HepG2 (cell line): ENCODE measurements at regions not wholly inside any gene's neighbourhood (a gene's known extent, or its start where the extent isn't known, plus 50 kb on each side); places are given as distances from the start of the nearest gene placed in this dataset.

ENCODE experiments used
- ATAC-seq: fragments of 200-7000 bp; cut with Tn5 transposase; 3 replicates; pipeline ENCODE4 v1.9.1; 2020; ENCODE audit warnings: mild to moderate bottlenecking, moderate library complexity
- BruUV-seq: library from RNA; stranded (reverse); fragments of 400-500 nt; replicated peaks from 2 replicates; lab custom pipeline; 2021; lab: Mats Ljungman, UMichigan
- CTCF ChIA-PET: fragments of 300-600 bp; formaldehyde crosslinking; extraction: SDS; loops from one replicate; lab custom pipeline; 2021; ENCODE audit warnings: low total read pairs, inconsistent platforms, low intra/inter-chr PET ratio; lab: Yijun Ruan, JAX
- POLR2A ChIA-PET: fragments of 350-600 bp; sonication (Branson Sonifier 250); formaldehyde crosslinking; loops from one replicate; lab custom pipeline; 2020; ENCODE audit warnings: antibody characterized with exemption, inconsistent platforms; lab: Yijun Ruan, JAX
- DNase-seq: peaks from one replicate; pipeline ENCODE4 v3.0.0-alpha.2; 2015; ENCODE audit warnings: low spot score
- FAIRE-seq: peaks from 3 replicates; lab custom pipeline; 2011; peaks lifted over from hg19 to GRCh38; lab: Jason Lieb, UNC
- H2AFZ ChIP-seq: one replicate; pipeline ENCODE4 v1.6.1; 2011; ENCODE audit warnings: low read length, inconsistent platforms
- H3K27ac ChIP-seq: fragments of 300-600 bp; 3 replicates; pipeline ENCODE4 v1.8.0; 2011; ENCODE audit warnings: mixed run types, mild to moderate bottlenecking, mixed read lengths, low read length, inconsistent platforms; ENCODE audit not compliant: insufficient read depth; ENCODE audit errors: extremely low read length
- H3K27me3 ChIP-seq, 2 experiments: fragments of 200-600 bp in 1 of 2; 2 replicates in 1 of 2; 3 replicates in 1 of 2; pipeline versions ENCODE4 v1.6.0 to v1.8.0; 2011; ENCODE audit warnings: low read length in 2 of 2, mild to moderate bottlenecking in 2 of 2, moderate library complexity in 2 of 2, inconsistent platforms in 1 of 2; ENCODE audit not compliant: insufficient read depth in 2 of 2, control insufficient read depth in 1 of 2
- H3K36me3 ChIP-seq, 2 experiments: fragments of 200-600 bp in 1 of 2; replicated peaks in 1 of 2; 2 replicates in 1 of 2; 3 replicates in 1 of 2; pipeline versions ENCODE4 v1.5.1 to v1.8.0; 2011; ENCODE audit warnings: low read length in 2 of 2, inconsistent platforms in 1 of 2; ENCODE audit not compliant: insufficient read depth in 2 of 2, control insufficient read depth in 1 of 2
- H3K4me1 ChIP-seq: 2 replicates; pipeline ENCODE4 v1.5.1; 2012; ENCODE audit warnings: low read length, inconsistent platforms; ENCODE audit not compliant: insufficient read depth
- H3K4me2 ChIP-seq: 2 replicates; pipeline ENCODE4 v1.6.0; 2011; ENCODE audit warnings: low read depth, low read length, inconsistent platforms
- H3K4me3 ChIP-seq, 3 experiments: fragments of 200-600 bp in 1 of 3; sonication (generic), shearing (Covaris generic) in 1 of 3; replicated peaks in 1 of 3; 2 replicates each; pipeline ENCODE4 v1.5.1; 2011 to 2016; ENCODE audit warnings: low read length in 3 of 3, inconsistent platforms in 2 of 3, low read depth in 2 of 3, mild to moderate bottlenecking in 2 of 3, control low read depth in 1 of 3, mixed read lengths in 1 of 3; ENCODE audit not compliant: insufficient read depth in 1 of 3
- H3K79me2 ChIP-seq: one replicate; pipeline ENCODE4 v1.6.1; 2011; ENCODE audit warnings: low read length, inconsistent platforms; ENCODE audit not compliant: insufficient read depth
- H3K9ac ChIP-seq: 2 replicates; pipeline ENCODE4 v1.6.0; 2011; ENCODE audit warnings: mild to moderate bottlenecking, low read depth, low read length, inconsistent platforms; ENCODE audit not compliant: insufficient read depth
- H3K9me3 ChIP-seq: 2 replicates; pipeline ENCODE4 v1.5.1; 2012; ENCODE audit warnings: mild to moderate bottlenecking, low read length
- H4K20me1 ChIP-seq: 2 replicates; pipeline ENCODE4 v1.6.0; 2011; ENCODE audit warnings: inconsistent platforms, mild to moderate bottlenecking, low read length, moderate library complexity; ENCODE audit not compliant: insufficient read depth
- DNMT3B ChIP-seq: conservative IDR thresholded peaks from 2 replicates; pipeline ENCODE4 v1.6.1; 2016; ENCODE audit warnings: missing biosample characterization, control low read depth
- NFKBIZ ChIP-seq: IDR thresholded peaks from 2 replicates; pipeline ENCODE4 v1.6.1; 2018; ENCODE audit warnings: missing genetic modification reagents, missing compliant biosample characterization
- RCOR2 ChIP-seq: IDR thresholded peaks from 2 replicates; pipeline ENCODE4 v1.6.1; 2016; ENCODE audit warnings: missing biosample characterization, missing genetic modification reagents
- RFX3 ChIP-seq: IDR thresholded peaks from 2 replicates; pipeline ENCODE4 v1.6.1; 2016; ENCODE audit warnings: missing biosample characterization, missing genetic modification reagents
- ZNF629 ChIP-seq: sonication (generic); formaldehyde crosslinking; conservative IDR thresholded peaks from 2 replicates; pipeline ENCODE4 v1.5.0; 2020; ENCODE audit warnings: missing genetic modification reagents
- ZNF672 ChIP-seq: sonication (generic); formaldehyde crosslinking; IDR thresholded peaks from 2 replicates; pipeline ENCODE4 v1.8.1; 2022; ENCODE audit warnings: missing genetic modification reagents
- WGBS: methylation state at CpG from one replicate; pipeline ENCODE4 v1.1.6; 2017; ENCODE audit warnings: low lambda C conversion rate; 5-methylcytosine and 5-hydroxymethylcytosine counted together
- in situ Hi-C: cut with HindIII; loops from 2 replicates; pipeline ENCODE4 v1.10.0; 2017; ENCODE audit warnings: low pct_unique_long_range_greater_than_20kb; ENCODE audit not compliant: extremely low pct_ligation_motif_present
- intact Hi-C: fragments of 100-400 bp; cut with micrococcal nuclease; formaldehyde crosslinking; loops from one replicate; pipeline ENCODE4 v1.10.0; 2022; ENCODE audit not compliant: unreplicated experiment

DNA sequence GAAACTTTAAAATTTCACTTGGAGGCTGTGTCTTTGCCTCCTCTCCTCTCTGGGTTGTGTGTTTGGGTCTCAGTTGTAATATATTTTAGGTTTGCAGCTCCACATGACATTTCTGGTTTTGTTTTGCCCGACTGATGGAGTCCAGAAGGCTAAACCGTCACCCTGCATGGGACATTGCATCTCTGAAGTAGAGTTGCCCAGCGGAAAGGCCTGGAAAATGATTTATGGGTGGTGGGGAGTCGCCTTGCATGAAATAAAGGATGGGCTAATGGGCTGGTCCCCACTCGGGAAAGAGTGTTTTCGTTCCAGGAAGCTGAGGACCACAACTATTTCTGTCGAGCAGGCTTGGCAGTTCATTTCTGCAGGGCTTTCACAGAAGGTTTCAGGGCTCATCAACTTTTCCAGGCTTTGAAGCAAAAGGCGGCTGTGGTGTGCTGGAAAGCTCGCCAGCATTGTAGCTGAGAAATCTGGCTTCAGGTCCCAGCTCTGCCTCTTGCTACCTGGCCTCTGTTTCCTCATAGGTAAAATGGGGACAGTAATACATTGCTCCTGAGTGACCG lies 74.8 kb upstream of the GSC start:
- Histone ChIP-seq H3K27me3 (peaks cover 0 to 34% of the 10 kb centered on the region in 2 experiments), H3K9me3 (no peaks in the 10 kb centered on the region), H3K4me2 (no peak overlapping the region), H2AFZ (no peak overlapping the region), H3K9ac (no peak overlapping the region), H4K20me1 (no peaks in the 10 kb centered on the region)
- ATAC-seq, result no peak
- 17% methylated on average over 9 of the region's 10 CpGs for WGBS
- CTCF ChIA-PET, result no interaction called here
- DNase-seq, result no peak
- POLR2A ChIA-PET, result no interaction called here
- BruUV-seq, result no TSS peak
- intact Hi-C loops, result no loop called here
- TF ChIP-seq ZNF672 (CRISPR knock-in tag) (no peak), ZNF629 (CRISPR knock-in tag) (no peak), NFKBIZ (CRISPR knock-in tag) (no peak), DNMT3B (no peak)
- TF ChIP-seq, all 625 proteins: peak for 0
- Histone ChIP-seq H3K79me2 (no peaks in the 10 kb centered on the region), H3K4me3 (no peak overlapping the region), H3K4me1 (no peaks in the 10 kb centered on the region), H3K36me3 (no peaks in the 10 kb centered on the region), H3K27ac (no peak overlapping the region)
- FAIRE-seq, result no peak
- in situ Hi-C loops, result no loop called here

DNA sequence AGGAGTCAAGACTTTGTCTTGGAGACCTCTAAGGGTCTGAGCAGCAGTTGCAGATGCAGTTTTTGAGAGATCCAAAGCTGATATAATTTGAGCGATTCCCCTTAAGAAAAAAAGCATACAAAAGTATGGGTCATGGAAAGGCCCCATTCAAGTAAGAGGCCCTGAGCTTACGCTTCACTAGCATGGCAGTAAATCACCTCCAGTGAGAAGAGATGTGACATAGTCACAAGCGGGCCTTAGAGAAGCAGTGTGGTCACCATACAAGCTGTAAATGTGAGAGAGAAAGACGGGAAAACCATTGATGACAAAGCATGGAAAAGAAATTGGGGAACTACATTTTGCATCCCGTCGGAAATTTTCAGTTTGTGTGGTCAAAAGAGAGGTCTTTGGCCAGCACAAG lies 70.6 kb upstream of the GSC start:
- Histone ChIP-seq H3K27me3 (peaks cover 0 to 11% of the 10 kb centered on the region in 2 experiments; a peak in 2 of 5 replicates), H4K20me1 (no peaks in the 10 kb centered on the region), H3K79me2 (no peaks in the 10 kb centered on the region), H3K9me3 (no peaks in the 10 kb centered on the region), H3K9ac (no peak overlapping the region), H3K27ac (no peak overlapping the region), H3K4me3 (no peak overlapping the region), H2AFZ (no peak overlapping the region), H3K4me2 (no peak overlapping the region), H3K36me3 (no peaks in the 10 kb centered on the region)
- intact Hi-C loops (no loop called here), in situ Hi-C loops (no loop called here)
- BruUV-seq, result no TSS peak
- DNase-seq (no peak), ATAC-seq (no peak)
- 39% methylated on average over 6 of the region's 6 CpGs for WGBS
- ChIA-PET POLR2A (no interaction called here), CTCF (no interaction called here)
- TF ChIP-seq RCOR2 (CRISPR knock-in tag) (no peak), RFX3 (CRISPR knock-in tag) (no peak)
- TF ChIP-seq, all 625 proteins: peak for 0
- no peaks in the 10 kb centered on the region for H3K4me1 ChIP-seq
- no peak for FAIRE-seq
